K562 (cell line): ENCODE measurements at regions not wholly inside any gene's neighbourhood (a gene's known extent, or its start where the extent isn't known, plus 50 kb on each side); places are given as distances from the start of the nearest gene placed in this dataset.

Experiments used
- ATAC-seq: fragments of 200-7000 bp; cut with Tn5 transposase; 3 replicates; pipeline ENCODE4 v1.9.1; 2020; ENCODE audit warnings: moderate library complexity
- BruUV-seq: library from RNA; stranded (reverse); fragments of 400-500 nt; replicated peaks from 2 replicates; lab custom pipeline; 2021; lab: Mats Ljungman, UMichigan
- CTCF ChIA-PET: fragments of 300-600 bp; formaldehyde crosslinking; extraction: SDS; loops from one replicate; lab custom pipeline; 2021; ENCODE audit warnings: low intra/inter-chr PET ratio; lab: Yijun Ruan, JAX
- POLR2A ChIA-PET: fragments of 300-600, 350-650 bp; sonication (Branson Sonifier 250); formaldehyde crosslinking; extraction: SDS; loops from one replicate; lab custom pipeline; 2021; ENCODE audit warnings: antibody characterized with exemption, inconsistent platforms; lab: Yijun Ruan, JAX
- DNase-seq, 4 experiments: peaks; one replicate each; pipeline versions ENCODE4 v3.0.0 to v3.0.0-alpha.2; 2011 to 2018; ENCODE audit warnings: low spot score in 3 of 4, mixed read lengths in 3 of 4; ENCODE audit errors: extremely low read depth in 1 of 4
- FAIRE-seq: peaks from 2 replicates; lab custom pipeline; 2011; peaks lifted over from hg19 to GRCh38; lab: Jason Lieb, UNC
- H2AFZ ChIP-seq: 2 replicates; pipeline ENCODE4 v1.6.0; 2011; ENCODE audit warnings: low read depth, low read length, control low read depth, inconsistent platforms
- H3K27ac ChIP-seq: fragments of 200-600 bp; 3 replicates; pipeline ENCODE4 v1.8.0; 2011; ENCODE audit warnings: low read depth, mild to moderate bottlenecking, control low read depth, inconsistent platforms, low read length, moderate library complexity, mixed read lengths; ENCODE audit errors: extremely low read depth
- H3K27me3 ChIP-seq, 2 experiments: fragments of 300-600 bp in 1 of 2; 2 replicates in 1 of 2; 3 replicates in 1 of 2; pipeline versions ENCODE4 v1.6.0 to v1.8.0; 2011; ENCODE audit warnings: inconsistent platforms in 2 of 2, low read length in 2 of 2, mild to moderate bottlenecking in 1 of 2, mixed read lengths in 1 of 2, moderate library complexity in 1 of 2; ENCODE audit not compliant: control insufficient read depth in 2 of 2, insufficient read depth in 2 of 2
- H3K36me3 ChIP-seq: fragments of 300-600 bp; 3 replicates; pipeline ENCODE4 v1.8.0; 2011; ENCODE audit warnings: mild to moderate bottlenecking, low read length, inconsistent platforms; ENCODE audit not compliant: control insufficient read depth, insufficient read depth
- H3K4me1 ChIP-seq, 2 experiments: fragments of 200-600 bp in 1 of 2; replicated peaks in 1 of 2; 2 replicates in 1 of 2; 3 replicates in 1 of 2; pipeline versions ENCODE4 v1.5.1 to v1.8.0; 2011; ENCODE audit warnings: inconsistent platforms in 2 of 2, low read length in 2 of 2, mild to moderate bottlenecking in 1 of 2, mixed read lengths in 1 of 2, moderate library complexity in 1 of 2; ENCODE audit not compliant: control insufficient read depth in 2 of 2, insufficient read depth in 2 of 2
- H3K4me2 ChIP-seq: 2 replicates; pipeline ENCODE4 v1.6.1; 2011; ENCODE audit warnings: low read length, control low read depth, inconsistent platforms, mixed read lengths; ENCODE audit not compliant: insufficient read depth
- H3K4me3 ChIP-seq: fragments of 200-600 bp; sonication (generic), shearing (Covaris generic); 2 replicates; pipeline ENCODE4 v1.5.1; 2016; ENCODE audit warnings: control low read depth, inconsistent platforms
- H3K79me2 ChIP-seq: fragments of 200-600 bp; 3 replicates; pipeline ENCODE4 v1.8.0; 2011; ENCODE audit warnings: low read length, inconsistent platforms; ENCODE audit not compliant: control insufficient read depth, insufficient read depth
- H3K9ac ChIP-seq, 2 experiments: 2 replicates each; pipeline versions ENCODE4 v1.6.0 to v1.6.1; 2011; ENCODE audit warnings: low read depth in 2 of 2, low read length in 2 of 2, control low read depth in 1 of 2, inconsistent platforms in 1 of 2, mild to moderate bottlenecking in 1 of 2, mixed read lengths in 1 of 2; ENCODE audit not compliant: insufficient read depth in 1 of 2
- H3K9me1 ChIP-seq: one replicate; pipeline ENCODE4 v1.6.0; 2011; ENCODE audit warnings: inconsistent platforms, mild to moderate bottlenecking, low read length, moderate library complexity; ENCODE audit not compliant: control insufficient read depth, insufficient read depth
- H3K9me3 ChIP-seq: replicated peaks from 2 replicates; pipeline ENCODE4 v1.5.1; 2011; ENCODE audit warnings: low read depth, low read length, inconsistent platforms; ENCODE audit not compliant: control insufficient read depth, insufficient read depth
- H4K20me1 ChIP-seq: replicated peaks from 2 replicates; pipeline ENCODE4 v1.6.1; 2011; ENCODE audit warnings: low read length, inconsistent platforms, mixed read lengths; ENCODE audit not compliant: control insufficient read depth, insufficient read depth
- E2F6 ChIP-seq, 2 experiments: IDR thresholded peaks; 2 replicates each; pipeline ENCODE4 v1.6.1; 2011; ENCODE audit warnings: borderline replicate concordance in 1 of 2, control low read depth in 1 of 2, low read depth in 1 of 2, low read length in 1 of 2, mild to moderate bottlenecking in 1 of 2, mixed read lengths in 1 of 2, moderate library complexity in 1 of 2; ENCODE audit not compliant: insufficient read depth in 1 of 2, insufficient read length in 1 of 2, poor library complexity in 1 of 2, severe bottlenecking in 1 of 2; ENCODE audit errors: extremely low read depth in 1 of 2
- MBD1 ChIP-seq: fragments of 250-450 bp; sonication (Bioruptor Pico); IDR thresholded peaks from 2 replicates; pipeline ENCODE4 v1.8.0; 2022; ENCODE audit warnings: inconsistent platforms
- PTBP1 ChIP-seq: fragments of 200-400 bp; formaldehyde crosslinking; IDR thresholded peaks from 2 replicates; pipeline ENCODE4 v1.6.1; 2017; ENCODE audit warnings: low read depth, low read length
- WGBS: fragments of 100-300 bp; shearing (Covaris generic); methylation state at CpG from one replicate; pipeline ENCODE4 v1.1.6; 2016; ENCODE audit warnings: low coverage, mixed read lengths; ENCODE audit not compliant: insufficient coverage; ENCODE audit errors: missing lambda C conversion rate; 5-methylcytosine and 5-hydroxymethylcytosine counted together
- in situ Hi-C: fragments of 300-500 bp; cut with MboI; formaldehyde crosslinking; loops from 4 replicates; pipeline ENCODE4 v1.15.0; 2018; ENCODE audit warnings: inconsistent platforms, mixed read lengths
- intact Hi-C: fragments of 100-400 bp; cut with micrococcal nuclease; formaldehyde crosslinking; loops from 2 replicates; pipeline ENCODE4 v1.14.2; 2022

- no peak for ATAC-seq
- H3K4me1 ChIP-seq = peaks cover 4 to 7% of the 10 kb centered on the region in 2 experiments; a peak in 3 of 5 replicates
- DNase-seq = no peak
- H3K79me2 ChIP-seq = no peaks in the 10 kb centered on the region
- H3K9ac ChIP-seq = no peak overlapping the region
- no peak for FAIRE-seq
- H2AFZ ChIP-seq = peak overlapping the region; percentile 89
- H3K4me2 ChIP-seq = no peak overlapping the region
- ChIA-PET POLR2A (interaction anchor here (0.8 to 2.1 kb wide), 2 partner anchors 8 to 248 kb away, joined by 3 to 9 read pairs; no protein-coding TSS in a partner anchor), CTCF (no interaction called here)
- H3K9me3 ChIP-seq = no peaks in the 10 kb centered on the region
- no TSS peak for BruUV-seq
- peaks cover 0 to 1% of the 10 kb centered on the region in 2 experiments; a peak in 1 of 5 replicates for H3K27me3 ChIP-seq
- TF ChIP-seq E2F6 (IDR thresholded peaks at IDR 0.05; ENCODE audit: borderline replicate concordance in 1 of 2, extremely low read depth in 1 of 2, insufficient read depth in 1 of 2, insufficient read length in 1 of 2, low read depth in 1 of 2, low read length in 1 of 2, poor library complexity in 1 of 2, severe bottlenecking in 1 of 2) = no peak
- TF ChIP-seq PTBP1 = no peak
- TF ChIP-seq MBD1 (CRISPR knock-in tag) = peak; percentile 45; the same call in 1 of the 2 replicates
- no peak overlapping the region for H3K27ac ChIP-seq
- H3K9me1 ChIP-seq = no peaks in the 10 kb centered on the region
- H3K36me3 ChIP-seq = no peaks in the 10 kb centered on the region
- in situ Hi-C loops = no loop called here
- no peaks in the 10 kb centered on the region for H4K20me1 ChIP-seq
- H3K4me3 ChIP-seq = no peak overlapping the region
- intact Hi-C loops = no loop called here
- WGBS = 48% methylated on average over 8 of the region's 8 CpGs
These were observed 159.5 kb downstream of the ETS2 start for GRCh38 chr21:38965241-38965640.
